ENCODE measurements at regions not wholly inside any gene's neighbourhood (a gene's known extent, or its start where the extent isn't known, plus 50 kb on each side); places are given as distances from the start of the nearest gene placed in this dataset.

- intact Hi-C loops (cut with micrococcal nuclease), result loop anchor here (2.0 kb wide), 1 partner anchor 53 kb away; no protein-coding TSS in a partner anchor
- Histone ChIP-seq H3K4me1 (ENCODE audit: insufficient read depth, low read length) (no peaks in the 10 kb centered on the region), H3K27ac (ENCODE audit: low read length) (no peak overlapping the region), H4K20me1 (ENCODE audit: low read length) (no peaks in the 10 kb centered on the region), H3K79me2 (ENCODE audit: low read length) (no peaks in the 10 kb centered on the region), H2AFZ (ENCODE audit: low read length) (no peak overlapping the region), H3K4me3 (ENCODE audit: low read length) (no peak overlapping the region), H3K9me2 (replicated peaks; ENCODE audit: low read length) (no peaks in the 10 kb centered on the region), H3K9ac (ENCODE audit: low read length) (no peak overlapping the region), H3F3A (ENCODE audit: low read length, unreplicated experiment) (no peaks in the 10 kb centered on the region), H3K9me3 (ENCODE audit: low read length) (no peaks in the 10 kb centered on the region), H3K27me3 (ENCODE audit: low read length) (no peaks in the 10 kb centered on the region), H3K36me3 (ENCODE audit: low read depth, low read length) (no peaks in the 10 kb centered on the region), H3K4me2 (ENCODE audit: low read length) (no peak overlapping the region)
- no TSS peak for BruUV-seq (replicated peaks)
- ATAC-seq (peak; percentile 58), DNase-seq (peak; percentile 30)
- ChIA-PET POLR2A (ENCODE audit: unreplicated experiment) (interaction anchor here (0.6 kb wide), 1 partner anchor 824 kb away, joined by 3 read pairs; no protein-coding TSS in a partner anchor), CTCF (no interaction called here)
- no peak for TF ChIP-seq EZH2phosphoT487 (IDR thresholded peaks at IDR 0.05; ENCODE audit: borderline replicate concordance, low read length)
- TF ChIP-seq EZH2 (IDR thresholded peaks at IDR 0.05; ENCODE audit: low read length, unreplicated experiment), result no peak
- TF ChIP-seq, protein P1, sequence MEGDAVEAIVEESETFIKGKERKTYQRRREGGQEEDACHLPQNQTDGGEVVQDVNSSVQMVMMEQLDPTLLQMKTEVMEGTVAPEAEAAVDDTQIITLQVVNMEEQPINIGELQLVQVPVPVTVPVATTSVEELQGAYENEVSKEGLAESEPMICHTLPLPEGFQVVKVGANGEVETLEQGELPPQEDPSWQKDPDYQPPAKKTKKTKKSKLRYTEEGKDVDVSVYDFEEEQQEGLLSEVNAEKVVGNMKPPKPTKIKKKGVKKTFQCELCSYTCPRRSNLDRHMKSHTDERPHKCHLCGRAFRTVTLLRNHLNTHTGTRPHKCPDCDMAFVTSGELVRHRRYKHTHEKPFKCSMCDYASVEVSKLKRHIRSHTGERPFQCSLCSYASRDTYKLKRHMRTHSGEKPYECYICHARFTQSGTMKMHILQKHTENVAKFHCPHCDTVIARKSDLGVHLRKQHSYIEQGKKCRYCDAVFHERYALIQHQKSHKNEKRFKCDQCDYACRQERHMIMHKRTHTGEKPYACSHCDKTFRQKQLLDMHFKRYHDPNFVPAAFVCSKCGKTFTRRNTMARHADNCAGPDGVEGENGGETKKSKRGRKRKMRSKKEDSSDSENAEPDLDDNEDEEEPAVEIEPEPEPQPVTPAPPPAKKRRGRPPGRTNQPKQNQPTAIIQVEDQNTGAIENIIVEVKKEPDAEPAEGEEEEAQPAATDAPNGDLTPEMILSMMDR (conservative IDR thresholded peaks at IDR 0.05; ENCODE audit: low read depth, low read length), result no peak
These were observed 326.6 kb upstream of the KLF6 start for GRCh38 chr10:4111643-4112042.

- no peak for DNase-seq
- H3K4me3 ChIP-seq (ENCODE audit: low read length), result no peak overlapping the region
- no peaks in the 10 kb centered on the region for H3K9me2 ChIP-seq (replicated peaks; ENCODE audit: low read length)
- H3K9me3 ChIP-seq (ENCODE audit: low read length), result no peaks in the 10 kb centered on the region
- H3K4me2 ChIP-seq (ENCODE audit: low read length), result no peak overlapping the region
- CTCF ChIA-PET, result no interaction called here
- no peak overlapping the region for H3K27ac ChIP-seq (ENCODE audit: low read length)
- TF ChIP-seq, protein P1 (conservative IDR thresholded peaks at IDR 0.05; ENCODE audit: low read depth, low read length), result no peak
- TF ChIP-seq EZH2 (IDR thresholded peaks at IDR 0.05; ENCODE audit: low read length, unreplicated experiment) (no peak), EZH2phosphoT487 (IDR thresholded peaks at IDR 0.05; ENCODE audit: borderline replicate concordance, low read length) (no peak)
- no peaks in the 10 kb centered on the region for H3K27me3 ChIP-seq (ENCODE audit: low read length)
- H3K4me1 ChIP-seq (ENCODE audit: insufficient read depth, low read length), result no peaks in the 10 kb centered on the region
- no TSS peak for BruUV-seq (replicated peaks)
- ATAC-seq, result no peak
- H3K79me2 ChIP-seq (ENCODE audit: low read length), result no peaks in the 10 kb centered on the region
- no peak overlapping the region for H2AFZ ChIP-seq (ENCODE audit: low read length)
- no peaks in the 10 kb centered on the region for H3F3A ChIP-seq (ENCODE audit: low read length, unreplicated experiment)
- H3K36me3 ChIP-seq (ENCODE audit: low read depth, low read length), result no peaks in the 10 kb centered on the region
- POLR2A ChIA-PET (ENCODE audit: unreplicated experiment), result no interaction called here
- no peaks in the 10 kb centered on the region for H4K20me1 ChIP-seq (ENCODE audit: low read length)
- H3K9ac ChIP-seq (ENCODE audit: low read length), result no peak overlapping the region
- intact Hi-C loops (cut with micrococcal nuclease), result no loop called here
These were observed 324.5 kb upstream of the KLF6 start for GRCh38 chr10:4109469-4109868.

- H3F3A ChIP-seq (ENCODE audit: low read length, unreplicated experiment), result no peaks in the 10 kb centered on the region
- ATAC-seq (no peak), DNase-seq (no peak)
- intact Hi-C loops (cut with micrococcal nuclease), result no loop called here
- no peaks in the 10 kb centered on the region for H3K79me2 ChIP-seq (ENCODE audit: low read length)
- H3K9ac ChIP-seq (ENCODE audit: low read length), result no peak overlapping the region
- no peak overlapping the region for H2AFZ ChIP-seq (ENCODE audit: low read length)
- TF ChIP-seq EZH2 (IDR thresholded peaks at IDR 0.05; ENCODE audit: low read length, unreplicated experiment) (no peak), EZH2phosphoT487 (IDR thresholded peaks at IDR 0.05; ENCODE audit: borderline replicate concordance, low read length) (no peak)
- TF ChIP-seq, protein P1 (conservative IDR thresholded peaks at IDR 0.05; ENCODE audit: low read depth, low read length), result no peak
- no peak overlapping the region for H3K4me3 ChIP-seq (ENCODE audit: low read length)
- H3K9me3 ChIP-seq (ENCODE audit: low read length), result no peaks in the 10 kb centered on the region
- H3K27ac ChIP-seq (ENCODE audit: low read length), result no peak overlapping the region
- H3K9me2 ChIP-seq (replicated peaks; ENCODE audit: low read length), result no peaks in the 10 kb centered on the region
- no peaks in the 10 kb centered on the region for H3K4me1 ChIP-seq (ENCODE audit: insufficient read depth, low read length)
- POLR2A ChIA-PET (ENCODE audit: unreplicated experiment), result no interaction called here
- no peaks in the 10 kb centered on the region for H3K27me3 ChIP-seq (ENCODE audit: low read length)
- BruUV-seq (replicated peaks), result no TSS peak
- CTCF ChIA-PET, result no interaction called here
- no peaks in the 10 kb centered on the region for H4K20me1 ChIP-seq (ENCODE audit: low read length)
- no peak overlapping the region for H3K4me2 ChIP-seq (ENCODE audit: low read length)
- H3K36me3 ChIP-seq (ENCODE audit: low read depth, low read length), result no peaks in the 10 kb centered on the region
These were observed 323.7 kb upstream of the KLF6 start for GRCh38 chr10:4108693-4109092.

Measured in PC-3 (cell line).